ENCODE measurements at regions not wholly inside any gene's neighbourhood (a gene's known extent, or its start where the extent isn't known, plus 50 kb on each side); places are given as distances from the start of the nearest gene placed in this dataset.

DNA sequence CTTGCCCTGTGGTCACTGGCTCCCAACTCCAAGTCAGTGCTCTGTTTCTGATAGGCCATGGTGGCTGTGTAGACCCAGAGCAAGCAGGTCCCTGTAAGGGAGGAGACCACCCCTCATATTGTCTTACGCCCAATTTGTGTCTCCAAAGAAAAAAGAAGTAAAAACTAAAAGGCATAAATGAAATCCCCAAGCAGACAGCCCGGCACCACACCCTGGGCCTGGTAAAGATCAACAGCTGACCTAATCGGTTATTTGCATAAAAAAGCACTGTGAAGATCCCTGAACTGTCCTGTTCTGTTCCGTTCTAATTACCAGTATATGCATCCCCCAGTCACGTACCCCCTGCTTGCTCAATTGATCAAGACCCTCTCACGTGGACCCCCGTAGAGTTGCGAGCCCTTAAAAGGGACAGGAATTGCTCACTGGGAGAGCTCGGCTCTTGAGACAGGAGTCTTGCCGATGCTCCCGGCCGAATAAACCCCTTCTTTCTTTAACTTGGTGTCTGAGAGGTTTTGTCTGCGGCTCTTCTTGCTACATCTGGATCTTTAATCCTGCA, 364.1 kb upstream of the HS6ST1 start:
- ChIA-PET POLR2A (no interaction called here), CTCF (no interaction called here)
- TF ChIP-seq, protein P1, sequence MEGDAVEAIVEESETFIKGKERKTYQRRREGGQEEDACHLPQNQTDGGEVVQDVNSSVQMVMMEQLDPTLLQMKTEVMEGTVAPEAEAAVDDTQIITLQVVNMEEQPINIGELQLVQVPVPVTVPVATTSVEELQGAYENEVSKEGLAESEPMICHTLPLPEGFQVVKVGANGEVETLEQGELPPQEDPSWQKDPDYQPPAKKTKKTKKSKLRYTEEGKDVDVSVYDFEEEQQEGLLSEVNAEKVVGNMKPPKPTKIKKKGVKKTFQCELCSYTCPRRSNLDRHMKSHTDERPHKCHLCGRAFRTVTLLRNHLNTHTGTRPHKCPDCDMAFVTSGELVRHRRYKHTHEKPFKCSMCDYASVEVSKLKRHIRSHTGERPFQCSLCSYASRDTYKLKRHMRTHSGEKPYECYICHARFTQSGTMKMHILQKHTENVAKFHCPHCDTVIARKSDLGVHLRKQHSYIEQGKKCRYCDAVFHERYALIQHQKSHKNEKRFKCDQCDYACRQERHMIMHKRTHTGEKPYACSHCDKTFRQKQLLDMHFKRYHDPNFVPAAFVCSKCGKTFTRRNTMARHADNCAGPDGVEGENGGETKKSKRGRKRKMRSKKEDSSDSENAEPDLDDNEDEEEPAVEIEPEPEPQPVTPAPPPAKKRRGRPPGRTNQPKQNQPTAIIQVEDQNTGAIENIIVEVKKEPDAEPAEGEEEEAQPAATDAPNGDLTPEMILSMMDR (IDR thresholded peaks at IDR 0.05; ENCODE audit: insufficient read depth, low read length, missing control alignments) = no peak
- DNase-seq (ENCODE audit: low read depth, low spot score) = no peak
- no peak overlapping the region for H3K4me3 ChIP-seq (ENCODE audit: low read depth, low read length)

DNA sequence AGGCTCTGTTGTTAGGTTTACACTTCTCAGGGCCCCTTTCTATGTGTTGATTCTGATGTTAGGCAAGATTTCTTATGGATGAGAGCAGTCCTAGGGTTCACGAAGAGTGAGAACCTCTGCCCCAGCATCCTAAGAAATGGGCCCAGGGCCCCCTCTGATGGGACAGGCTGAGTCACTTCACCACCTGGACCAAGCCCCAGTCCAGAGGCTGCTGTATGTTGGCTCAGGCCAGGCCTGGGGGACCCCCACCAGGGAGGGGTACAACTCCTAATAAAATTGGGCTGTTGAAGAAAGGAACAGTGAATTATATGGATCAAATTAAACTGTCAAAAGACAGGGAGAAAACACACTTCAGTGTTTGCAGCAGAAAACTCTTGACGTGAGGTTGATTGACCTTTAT, 365.9 kb upstream of the HS6ST1 start:
- DNase-seq (ENCODE audit: low read depth, low spot score) = no peak
- ChIA-PET POLR2A (no interaction called here), CTCF (no interaction called here)
- no peak overlapping the region for H3K4me3 ChIP-seq (ENCODE audit: low read depth, low read length)
- TF ChIP-seq, protein P1 (IDR thresholded peaks at IDR 0.05; ENCODE audit: insufficient read depth, low read length, missing control alignments) = no peak

DNA sequence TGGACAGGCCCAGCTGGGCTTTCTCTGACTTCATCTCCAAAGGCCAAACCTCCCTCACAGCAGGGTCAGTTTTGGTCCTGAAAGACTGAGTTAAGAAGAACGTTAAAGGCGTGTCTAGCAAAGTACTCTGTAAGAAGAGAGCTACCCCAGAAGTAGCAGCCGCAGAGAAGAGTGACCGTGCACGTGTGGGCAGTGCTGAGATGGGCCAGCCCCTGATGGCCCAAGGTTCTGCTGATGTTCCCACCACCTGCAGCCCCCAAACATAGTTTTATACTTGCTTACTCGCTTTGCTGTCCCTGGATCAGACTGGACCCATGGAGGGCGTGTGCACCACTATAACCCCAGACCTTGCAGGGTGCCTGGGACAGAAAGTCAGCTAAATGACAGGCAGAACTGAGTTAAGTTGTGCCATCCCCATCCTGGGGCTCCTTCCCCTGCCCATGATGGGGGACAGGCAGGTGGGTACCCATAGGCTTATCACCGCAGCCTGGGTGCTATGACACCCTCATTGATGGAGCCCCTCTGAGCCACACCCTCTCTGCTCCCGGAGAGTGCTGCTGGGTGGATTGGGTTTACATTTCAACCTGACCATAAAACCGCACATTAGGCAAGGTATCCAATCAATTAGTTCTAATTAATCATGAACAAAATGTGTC, 367.3 kb upstream of the HS6ST1 start:
- no peak overlapping the region for H3K4me3 ChIP-seq (ENCODE audit: low read depth, low read length)
- ChIA-PET POLR2A (no interaction called here), CTCF (no interaction called here)
- no peak for DNase-seq (ENCODE audit: low read depth, low spot score)
- TF ChIP-seq, protein P1 (IDR thresholded peaks at IDR 0.05; ENCODE audit: insufficient read depth, low read length, missing control alignments) = no peak

DNA sequence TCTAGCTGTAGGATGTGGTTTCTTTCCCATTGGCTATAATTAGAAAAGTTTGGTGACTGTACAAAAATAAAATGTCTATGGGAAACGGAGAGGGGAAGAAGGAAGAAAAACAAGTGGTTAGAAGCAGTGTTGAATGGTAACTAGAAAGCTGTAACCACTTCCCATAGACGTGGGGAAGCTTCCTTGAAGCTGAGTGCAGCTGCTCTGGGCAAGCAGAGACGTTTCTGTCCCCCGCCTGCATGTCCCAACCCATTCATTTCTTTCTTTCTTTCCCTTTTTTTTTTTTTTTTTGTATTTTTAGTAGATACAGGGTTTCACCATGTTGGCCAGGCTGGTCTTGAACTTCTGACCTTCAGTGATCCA, 367.8 kb upstream of the HS6ST1 start:
- DNase-seq (ENCODE audit: low read depth, low spot score) = no peak
- no peak overlapping the region for H3K4me3 ChIP-seq (ENCODE audit: low read depth, low read length)
- POLR2A ChIA-PET = no interaction called here
- TF ChIP-seq, protein P1 (IDR thresholded peaks at IDR 0.05; ENCODE audit: insufficient read depth, low read length, missing control alignments) = no peak
- CTCF ChIA-PET = no interaction called here

DNA sequence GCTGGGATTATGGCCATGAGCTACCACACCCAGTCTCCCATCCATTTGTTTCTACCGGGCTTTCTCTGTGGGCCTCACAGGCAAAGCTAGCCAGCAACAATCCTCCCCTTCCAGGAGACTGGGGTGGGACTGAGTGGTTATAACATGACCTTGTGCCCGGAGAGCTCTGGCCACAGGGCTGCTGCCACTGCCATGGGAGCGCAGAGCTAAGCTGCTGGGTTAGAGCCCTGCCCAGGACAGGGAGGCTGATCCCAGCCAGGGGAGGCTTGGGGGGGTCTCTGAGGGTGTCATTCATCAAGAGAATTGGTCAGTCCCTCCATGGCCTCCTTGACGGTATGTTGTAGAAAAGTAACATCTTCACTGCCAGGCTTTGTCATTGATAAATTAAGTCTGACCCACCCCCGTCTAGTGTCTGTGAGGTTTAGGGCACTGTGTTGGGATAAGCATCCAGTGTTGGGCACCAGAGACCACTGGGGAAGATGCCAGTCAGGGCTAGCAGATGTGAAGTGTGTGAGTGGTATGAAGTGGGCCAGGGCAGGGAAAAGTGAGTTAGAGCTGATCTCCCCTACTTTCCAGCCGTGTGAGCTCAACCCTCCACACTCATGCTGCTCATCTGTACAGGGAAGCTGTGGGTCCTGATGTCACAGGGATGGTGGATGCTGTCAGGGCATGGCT, 368.4 kb upstream of the HS6ST1 start:
- TF ChIP-seq, protein P1 (IDR thresholded peaks at IDR 0.05; ENCODE audit: insufficient read depth, low read length, missing control alignments) = no peak
- CTCF ChIA-PET = no interaction called here
- POLR2A ChIA-PET = no interaction called here
- H3K4me3 ChIP-seq (ENCODE audit: low read depth, low read length) = no peak overlapping the region
- DNase-seq (ENCODE audit: low read depth, low spot score) = no peak

DNA sequence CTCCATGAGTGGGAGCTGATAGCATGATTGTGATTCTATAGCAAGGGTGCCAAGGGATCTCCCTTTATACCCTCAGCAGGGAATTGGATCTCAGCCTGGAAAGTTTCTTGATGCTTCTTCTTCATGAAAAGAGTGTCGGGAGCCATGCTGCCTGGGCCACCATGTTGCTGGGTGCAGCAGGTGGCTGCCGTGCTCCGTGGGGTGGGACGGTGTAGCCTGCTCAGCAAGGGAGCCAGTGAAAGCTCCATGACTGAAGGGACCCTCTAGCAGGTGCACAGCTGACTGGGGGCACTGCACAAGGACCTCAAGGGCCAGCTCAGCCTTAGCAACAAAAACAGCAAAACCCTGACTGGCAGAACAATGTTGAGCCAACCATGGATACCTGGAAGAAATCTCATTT, 368.9 kb upstream of the HS6ST1 start:
- ChIA-PET POLR2A (interaction anchor here (0.8 kb wide), 1 partner anchor 60 kb away, joined by 3 read pairs; no protein-coding TSS in a partner anchor), CTCF (no interaction called here)
- H3K4me3 ChIP-seq (ENCODE audit: low read depth, low read length) = no peak overlapping the region
- TF ChIP-seq, protein P1 (IDR thresholded peaks at IDR 0.05; ENCODE audit: insufficient read depth, low read length, missing control alignments) = no peak
- no peak for DNase-seq (ENCODE audit: low read depth, low spot score)

Data from AG04449 (cell line).